ENCODE measurements at regions not wholly inside any gene's neighbourhood (a gene's known extent, or its start where the extent isn't known, plus 50 kb on each side); places are given as distances from the start of the nearest gene placed in this dataset.

- TF ChIP-seq REST (tag by site-specific recombination; IDR thresholded peaks at IDR 0.05) (no peak), ZNF510 (tag by site-specific recombination; IDR thresholded peaks at IDR 0.05; ENCODE audit: insufficient replicate concordance) (no peak), RBAK (tag by site-specific recombination; IDR thresholded peaks at IDR 0.05) (no peak), CTCF (tag by site-specific recombination; IDR thresholded peaks at IDR 0.05) (no peak), ZNF501 (tag by site-specific recombination; IDR thresholded peaks at IDR 0.05) (no peak), ZNF138 (tag by site-specific recombination; IDR thresholded peaks at IDR 0.05; ENCODE audit: borderline replicate concordance) (no peak), SETDB1 (IDR thresholded peaks at IDR 0.05; ENCODE audit: insufficient read length, low read length) (no peak), ZNF302 (tag by site-specific recombination; IDR thresholded peaks at IDR 0.05; ENCODE audit: low read depth) (no peak), ZNF561 (tag by site-specific recombination; IDR thresholded peaks at IDR 0.05; ENCODE audit: borderline replicate concordance) (no peak), TCF7L2 (IDR thresholded peaks at IDR 0.05; ENCODE audit: borderline replicate concordance, low read depth, low read length) (no peak), ZBTB48 (tag by site-specific recombination; IDR thresholded peaks at IDR 0.05) (no peak), ZSCAN16 (tag by site-specific recombination; IDR thresholded peaks at IDR 0.05) (no peak), ZNF747 (tag by site-specific recombination; IDR thresholded peaks at IDR 0.05) (no peak)
Measured at GRCh38 chr20:39909447-39909846, 779.6 kb downstream of the MAFB start.

Data from HEK293 (cell line).